22Rv1 (cell line): ENCODE measurements at regions not wholly inside any gene's neighbourhood (a gene's known extent, or its start where the extent isn't known, plus 50 kb on each side); places are given as distances from the start of the nearest gene placed in this dataset.

Experiments
- CTCF ChIP-seq: fragments of 450-650 bp; IDR thresholded peaks from 2 replicates; pipeline ENCODE4 v1.5.1; 2017; ENCODE audit warnings: mild to moderate bottlenecking
- ZFX ChIP-seq: fragments of 450-650 bp; IDR thresholded peaks from 2 replicates; pipeline ENCODE4 v1.6.1; 2017; ENCODE audit warnings: antibody characterized with exemption, borderline replicate concordance

- TF ChIP-seq CTCF (no peak), ZFX (no peak)
Measured at GRCh38 chr11:38751421-38751820, 2153.4 kb upstream of the RAG2 start.
